Adrenal gland (tissue), 9 donors: ENCODE measurements at regions not wholly inside any gene's neighbourhood (a gene's known extent, or its start where the extent isn't known, plus 50 kb on each side); places are given as distances from the start of the nearest gene placed in this dataset.
"Not testable (repeated sequence)": the region's sequence is repeated elsewhere in the genome, so short reads cannot be mapped to it uniquely, and the experiment has no call there.

Experiments used
- DNase-seq, 7 donors: peaks; one replicate each; pipeline ENCODE4 v3.0.0-alpha.2; 2019 to 2020
- H3K27ac ChIP-seq, 5 donors: fragments of 200-600 bp; sonication (generic) in 4 of 5; 1 replicate in 3 of 5; 2 replicates in 2 of 5; pipeline versions ENCODE4 v1.5.1 to v1.8.0; 2016 to 2020; ENCODE audit warnings: mild to moderate bottlenecking in 1 of 5
- H3K27me3 ChIP-seq: fragments of 200-600 bp; 2 replicates; pipeline ENCODE4 v1.8.0; 2021
- H3K36me3 ChIP-seq, 2 donors: fragments of 200-600 bp; replicated peaks in 1 of 2; 1 replicate in 1 of 2; 2 replicates in 1 of 2; pipeline versions ENCODE4 v1.5.1 to v1.8.0; 2018 to 2022
- H3K4me1 ChIP-seq, 2 donors: fragments of 200-600 bp; replicated peaks in 1 of 2; 1 replicate in 1 of 2; 2 replicates in 1 of 2; pipeline versions ENCODE4 v1.5.1 to v1.8.0; 2018 to 2021
- H3K4me3 ChIP-seq, 4 donors: fragments of 200-600 bp; sonication (generic) in 3 of 4; one replicate each; pipeline ENCODE4 v1.5.1; 2016 to 2018
- H3K9me3 ChIP-seq, 3 donors: fragments of 200-600 bp; sonication (generic) in 1 of 3; replicated peaks in 1 of 3; 1 replicate in 2 of 3; 2 replicates in 1 of 3; pipeline versions ENCODE4 v1.5.1 to v1.8.0; 2016 to 2021
- POLR2A ChIP-seq, 2 donors: fragments of 450-650 bp; IDR thresholded peaks; one replicate each; pipeline ENCODE4 v1.6.1; 2017; ENCODE audit warnings: antibody characterized with exemption in 2 of 2, mild to moderate bottlenecking in 2 of 2, moderate library complexity in 1 of 2
- WGBS, 4 donors: extraction: QIAGEN DNeasy Blood & Tissue Kit in 2 of 4; methylation state at CpG; one replicate each; pipeline versions ENCODE4 v1.1.5 to v1.1.7; 2013 to 2017; 5-methylcytosine and 5-hydroxymethylcytosine counted together
- intact Hi-C, 2 donors: fragments of 100-400 bp; cut with DNase I; formaldehyde crosslinking; loops; one replicate each; pipeline versions ENCODE4 v1.14.1 to v1.15.0; 2022 to 2023
- TF ChIP-seq, protein P1 (sequence below), 6 experiments: fragments of 450-650 bp in 4 of 6; fragments of 200-600 bp in 2 of 6; sonication (generic) in 1 of 6; IDR thresholded peaks; 1 replicate in 5 of 6; 2 replicates in 1 of 6; pipeline versions ENCODE4 v1.5.1 to v1.8.0; 2016 to 2021; ENCODE audit warnings: antibody characterized with exemption in 6 of 6, mild to moderate bottlenecking in 2 of 6, moderate library complexity in 1 of 6
- donor health status: healthy with polysubstance abuse.
- donor health status: Bipolar disorder and iron deficiency.
- donor health status: DM: yes; HTN: yes; CAD: no.
- donor health status: DM: no; HTN: no; CAD: no.
- donor health status: DM: no; HTN: no; CAD: no.

- H3K4me3 ChIP-seq = no peak overlapping the region
- WGBS, 4 donors = 75 to 98% (median 88%) methylated on average over 1 of the region's 1 CpG
- no peaks in the 10 kb centered on the region for H3K27me3 ChIP-seq
- no peaks in the 10 kb centered on the region for H3K9me3 ChIP-seq
- intact Hi-C loops = no loop called here
- no peaks in the 10 kb centered on the region for H3K4me1 ChIP-seq
- TF ChIP-seq POLR2A (IDR thresholded peaks at IDR 0.05) = no peak
- TF ChIP-seq, protein P1, sequence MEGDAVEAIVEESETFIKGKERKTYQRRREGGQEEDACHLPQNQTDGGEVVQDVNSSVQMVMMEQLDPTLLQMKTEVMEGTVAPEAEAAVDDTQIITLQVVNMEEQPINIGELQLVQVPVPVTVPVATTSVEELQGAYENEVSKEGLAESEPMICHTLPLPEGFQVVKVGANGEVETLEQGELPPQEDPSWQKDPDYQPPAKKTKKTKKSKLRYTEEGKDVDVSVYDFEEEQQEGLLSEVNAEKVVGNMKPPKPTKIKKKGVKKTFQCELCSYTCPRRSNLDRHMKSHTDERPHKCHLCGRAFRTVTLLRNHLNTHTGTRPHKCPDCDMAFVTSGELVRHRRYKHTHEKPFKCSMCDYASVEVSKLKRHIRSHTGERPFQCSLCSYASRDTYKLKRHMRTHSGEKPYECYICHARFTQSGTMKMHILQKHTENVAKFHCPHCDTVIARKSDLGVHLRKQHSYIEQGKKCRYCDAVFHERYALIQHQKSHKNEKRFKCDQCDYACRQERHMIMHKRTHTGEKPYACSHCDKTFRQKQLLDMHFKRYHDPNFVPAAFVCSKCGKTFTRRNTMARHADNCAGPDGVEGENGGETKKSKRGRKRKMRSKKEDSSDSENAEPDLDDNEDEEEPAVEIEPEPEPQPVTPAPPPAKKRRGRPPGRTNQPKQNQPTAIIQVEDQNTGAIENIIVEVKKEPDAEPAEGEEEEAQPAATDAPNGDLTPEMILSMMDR (IDR thresholded peaks at IDR 0.05) = no peak
- no peaks in the 10 kb centered on the region for H3K36me3 ChIP-seq
- DNase-seq = no peak
- no peak overlapping the region for H3K27ac ChIP-seq
These were observed 156.7 kb upstream of the POGK start for GRCh38 chr1:166682588-166682987.

DNA sequence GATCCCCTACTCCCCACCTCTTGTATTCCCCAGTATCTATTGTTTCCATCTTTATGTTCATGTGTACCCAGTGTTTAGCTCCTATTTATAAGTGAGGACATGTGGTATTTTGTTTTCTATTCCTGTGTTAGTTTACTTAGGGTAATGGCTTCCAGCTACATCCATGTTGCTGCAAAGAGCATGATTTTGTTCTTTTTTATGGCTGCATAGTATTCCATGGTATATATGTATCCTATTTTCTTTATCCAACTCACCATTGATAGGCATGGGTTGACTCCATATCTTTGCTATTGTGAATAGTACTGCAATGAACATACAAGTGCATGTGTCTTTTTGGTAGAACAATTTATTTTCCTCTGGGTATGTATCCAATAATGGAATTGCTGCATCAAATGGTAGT, 154.6 kb upstream of the POGK start:
- H3K4me3 ChIP-seq, H3K4me1 ChIP-seq, intact Hi-C loops, H3K36me3 ChIP-seq, H3K27me3 ChIP-seq, H3K27ac ChIP-seq, H3K9me3 ChIP-seq, DNase-seq: not testable (repeated sequence)

GRCh38 chr1:166685200-166685599, 154.1 kb upstream of the POGK start:
- intact Hi-C loops = no loop called here

GRCh38 chr1:166685891-166686290, 153.4 kb upstream of the POGK start:
- H3K9me3 ChIP-seq, H3K4me3 ChIP-seq, intact Hi-C loops, H3K36me3 ChIP-seq, H3K27me3 ChIP-seq, H3K4me1 ChIP-seq, DNase-seq, H3K27ac ChIP-seq: not testable (repeated sequence)
- 62 to 78% (median 69%) methylated on average over 1 of the region's 1 CpG for WGBS, 4 donors

More at GRCh38 chr1:166685200-166685599, 154.1 kb upstream of the POGK start:
- TF ChIP-seq POLR2A (IDR thresholded peaks at IDR 0.05) = no peak
- TF ChIP-seq, protein P1 (IDR thresholded peaks at IDR 0.05) = no peak
- no peaks in the 10 kb centered on the region for H3K27me3 ChIP-seq
- no peaks in the 10 kb centered on the region for H3K36me3 ChIP-seq
- H3K9me3 ChIP-seq = no peaks in the 10 kb centered on the region
- no peak overlapping the region for H3K4me3 ChIP-seq
- DNase-seq = no peak
- no peak overlapping the region for H3K27ac ChIP-seq
- H3K4me1 ChIP-seq = no peaks in the 10 kb centered on the region
- 58 to 73% (median 72%) methylated on average over 1 of the region's 1 CpG for WGBS, 4 donors

DNA sequence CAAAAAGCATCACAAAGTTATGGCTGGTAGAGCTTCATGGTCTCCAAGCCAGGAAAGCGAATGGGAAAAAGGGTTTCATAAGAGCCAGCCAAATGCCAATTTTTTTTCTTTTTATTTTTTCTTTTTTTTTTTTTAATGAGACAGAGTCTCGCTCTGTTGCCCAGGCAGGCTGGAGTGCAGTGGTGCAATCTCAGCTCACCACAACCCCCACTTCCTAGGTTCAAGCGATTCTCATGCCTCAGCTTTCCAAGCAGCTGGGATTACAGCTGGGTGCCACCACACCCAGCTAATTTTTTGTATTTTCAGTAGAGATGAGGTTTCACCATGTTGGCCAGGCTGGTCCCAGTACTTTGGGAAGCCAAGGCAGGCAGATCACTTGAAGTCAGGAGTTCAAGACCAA, 148.7 kb upstream of the POGK start:
- H3K4me3 ChIP-seq, DNase-seq, H3K27ac ChIP-seq, H3K4me1 ChIP-seq, H3K27me3 ChIP-seq, H3K9me3 ChIP-seq, H3K36me3 ChIP-seq, intact Hi-C loops: not testable (repeated sequence)
- 76 to 85% (median 78%) methylated on average over 3 of the region's 3 CpGs for WGBS, 4 donors

- H3K4me3 ChIP-seq = no peak overlapping the region
- WGBS, 4 donors = 75 to 85% (median 79%) methylated on average over 3 of the region's 3 CpGs
- no peaks in the 10 kb centered on the region for H3K36me3 ChIP-seq
- no peak for DNase-seq
- intact Hi-C loops = no loop called here
- no peak for TF ChIP-seq POLR2A (IDR thresholded peaks at IDR 0.05)
- TF ChIP-seq, protein P1 (IDR thresholded peaks at IDR 0.05) = no peak
- H3K4me1 ChIP-seq = no peaks in the 10 kb centered on the region
- no peaks in the 10 kb centered on the region for H3K9me3 ChIP-seq
- H3K27me3 ChIP-seq = no peaks in the 10 kb centered on the region
- H3K27ac ChIP-seq = no peak overlapping the region
These were observed 147.8 kb upstream of the POGK start for GRCh38 chr1:166691476-166691875.
